H9 (cell line): ENCODE measurements at regions not wholly inside any gene's neighbourhood (a gene's known extent, or its start where the extent isn't known, plus 50 kb on each side); places are given as distances from the start of the nearest gene placed in this dataset.

Experiments used
- DNase-seq: peaks from one replicate; pipeline ENCODE4 v3.0.0-alpha.2; 2017
- H2AFZ ChIP-seq: one replicate; pipeline ENCODE4 v1.6.1; 2013; ENCODE audit warnings: mild to moderate bottlenecking, low read length, control low read depth, moderate library complexity
- H2AK5ac ChIP-seq: 2 replicates; pipeline ENCODE4 v1.6.1; 2013; ENCODE audit warnings: low read length, control low read depth, mixed read lengths; ENCODE audit not compliant: insufficient read length
- H2BK120ac ChIP-seq: one replicate; pipeline ENCODE4 v1.6.1; 2013; ENCODE audit warnings: low read depth, mild to moderate bottlenecking, low read length, control low read depth, inconsistent platforms; ENCODE audit not compliant: poor library complexity, severe bottlenecking
- H2BK12ac ChIP-seq: 2 replicates; pipeline ENCODE4 v1.6.1; 2013; ENCODE audit warnings: low read length, control low read depth, mixed read lengths, low read depth; ENCODE audit not compliant: insufficient read length
- H2BK15ac ChIP-seq: 2 replicates; pipeline ENCODE4 v1.6.1; 2013; ENCODE audit warnings: low read depth, low read length, control low read depth
- H2BK20ac ChIP-seq: one replicate; pipeline ENCODE4 v1.6.1; 2013; ENCODE audit warnings: low read depth, mild to moderate bottlenecking, low read length, control low read depth, inconsistent platforms; ENCODE audit not compliant: poor library complexity, severe bottlenecking
- H2BK5ac ChIP-seq: 2 replicates; pipeline ENCODE4 v1.6.1; 2013; ENCODE audit warnings: low read length, control low read depth, mixed read lengths; ENCODE audit not compliant: insufficient read length
- H3K14ac ChIP-seq: 2 replicates; pipeline ENCODE4 v1.6.1; 2013; ENCODE audit warnings: low read length, control low read depth; ENCODE audit not compliant: insufficient read depth
- H3K18ac ChIP-seq: 2 replicates; pipeline ENCODE4 v1.6.1; 2013; ENCODE audit warnings: low read depth, mild to moderate bottlenecking, mixed read lengths, low read length, control low read depth; ENCODE audit not compliant: insufficient read length
- H3K23ac ChIP-seq: 2 replicates; pipeline ENCODE4 v1.6.1; 2013; ENCODE audit warnings: low read length, control low read depth, mixed read lengths, low read depth; ENCODE audit not compliant: insufficient read length
- H3K23me2 ChIP-seq: 2 replicates; pipeline ENCODE4 v1.6.1; 2013; ENCODE audit warnings: low read depth, mild to moderate bottlenecking, mixed read lengths, low read length, control low read depth; ENCODE audit not compliant: insufficient read length, poor library complexity, severe bottlenecking
- H3K27ac ChIP-seq: 2 replicates; pipeline ENCODE4 v1.5.1; 2013; ENCODE audit warnings: low read length, control low read depth, mixed read lengths, low read depth; ENCODE audit not compliant: insufficient read length
- H3K27me3 ChIP-seq: 2 replicates; pipeline ENCODE4 v1.6.1; 2013; ENCODE audit warnings: low read length, control low read depth, inconsistent platforms; ENCODE audit not compliant: insufficient read depth
- H3K4ac ChIP-seq: 2 replicates; pipeline ENCODE4 v1.6.1; 2013; ENCODE audit warnings: low read depth, mild to moderate bottlenecking, control low read depth, inconsistent platforms, low read length, moderate library complexity
- H3K4me1 ChIP-seq: 2 replicates; pipeline ENCODE4 v1.6.1; 2013; ENCODE audit warnings: low read length, control low read depth, inconsistent platforms; ENCODE audit not compliant: insufficient read depth
- H3K4me2 ChIP-seq: 2 replicates; pipeline ENCODE4 v1.6.1; 2013; ENCODE audit warnings: low read length, control low read depth, mixed read lengths; ENCODE audit not compliant: insufficient read length, insufficient read depth
- H3K56ac ChIP-seq: 2 replicates; pipeline ENCODE4 v1.6.1; 2013; ENCODE audit warnings: low read depth, mild to moderate bottlenecking, mixed read lengths, low read length, control low read depth; ENCODE audit not compliant: insufficient read length
- H3K79me1 ChIP-seq: 2 replicates; pipeline ENCODE4 v1.6.1; 2013; ENCODE audit warnings: low read depth, mild to moderate bottlenecking, moderate library complexity, low read length, control low read depth, inconsistent platforms; ENCODE audit not compliant: insufficient read depth, poor library complexity, severe bottlenecking
- H3K79me2 ChIP-seq: 2 replicates; pipeline ENCODE4 v1.6.1; 2013; ENCODE audit warnings: low read length, control low read depth, inconsistent platforms; ENCODE audit not compliant: insufficient read depth
- H3K9ac ChIP-seq: 2 replicates; pipeline ENCODE4 v1.6.1; 2013; ENCODE audit warnings: low read length, control low read depth, mixed read lengths; ENCODE audit not compliant: insufficient read length; ENCODE audit errors: extremely low read depth
- H3K9me3 ChIP-seq: one replicate; pipeline ENCODE4 v1.6.1; 2013; ENCODE audit warnings: low read depth, low read length, inconsistent platforms; ENCODE audit not compliant: control insufficient read depth
- H3T11ph ChIP-seq: one replicate; pipeline ENCODE4 v1.6.1; 2013; ENCODE audit warnings: mild to moderate bottlenecking, low read length, control low read depth, inconsistent platforms
- H4K20me1 ChIP-seq: one replicate; pipeline ENCODE4 v1.6.1; 2013; ENCODE audit not compliant: control insufficient read depth, insufficient read length, insufficient read depth
- H4K5ac ChIP-seq: 2 replicates; pipeline ENCODE4 v1.6.1; 2013; ENCODE audit warnings: low read depth, mild to moderate bottlenecking, mixed read lengths, low read length, control low read depth; ENCODE audit not compliant: insufficient read length
- H4K8ac ChIP-seq: replicated peaks from 2 replicates; pipeline ENCODE4 v1.6.1; 2013; ENCODE audit warnings: low read length, control low read depth, mixed read lengths, low read depth; ENCODE audit not compliant: insufficient read length
- H4K91ac ChIP-seq: 2 replicates; pipeline ENCODE4 v1.6.1; 2013; ENCODE audit warnings: low read depth, mild to moderate bottlenecking, moderate library complexity, mixed read lengths, low read length, control low read depth; ENCODE audit not compliant: insufficient read length
- H3K27ac Mint-ChIP-seq, 3 experiments: 2 replicates in 2 of 3; 3 replicates in 1 of 3; pipeline ENCODE4 v1.8.0; 2020 to 2021; ENCODE audit warnings: mixed read lengths in 3 of 3, mild to moderate bottlenecking in 1 of 3, moderate library complexity in 1 of 3
- H3K27me3 Mint-ChIP-seq: 2 replicates; pipeline ENCODE4 v1.8.0; 2021; ENCODE audit warnings: low read depth, mild to moderate bottlenecking, moderate library complexity, mixed read lengths
- H3K36me3 Mint-ChIP-seq, 3 experiments: 2 replicates in 2 of 3; 3 replicates in 1 of 3; pipeline ENCODE4 v1.8.0; 2020 to 2021; ENCODE audit warnings: low read depth in 3 of 3, mixed read lengths in 3 of 3; ENCODE audit not compliant: insufficient read depth in 1 of 3
- H3K4me1 Mint-ChIP-seq, 2 experiments: 2 replicates each; pipeline ENCODE4 v1.8.0; 2020; ENCODE audit warnings: mixed read lengths in 2 of 2
- H3K4me3 Mint-ChIP-seq, 2 experiments: 2 replicates in 1 of 2; 3 replicates in 1 of 2; pipeline ENCODE4 v1.8.0; 2020 to 2021; ENCODE audit warnings: mild to moderate bottlenecking in 2 of 2, mixed read lengths in 2 of 2, moderate library complexity in 1 of 2
- H3K9me3 Mint-ChIP-seq, 2 experiments: 2 replicates in 1 of 2; 3 replicates in 1 of 2; pipeline ENCODE4 v1.8.0; 2020; ENCODE audit warnings: mild to moderate bottlenecking in 2 of 2, mixed read lengths in 2 of 2, moderate library complexity in 1 of 2
- WGBS: extraction: QIAGEN DNeasy Blood & Tissue Kit; methylation state at CpG from one replicate; pipeline ENCODE4 v1.1.7; 2013; ENCODE audit warnings: missing lambda C conversion rate, low lambda C conversion rate, mixed read lengths; ENCODE audit not compliant: insufficient read length; ENCODE audit errors: extremely low coverage; 5-methylcytosine and 5-hydroxymethylcytosine counted together
- TF ChIP-seq, protein P1 (sequence below): fragments of 200-600 bp; sonication (generic); conservative IDR thresholded peaks from 3 replicates; pipeline ENCODE4 v1.8.0; 2021; ENCODE audit warnings: antibody characterized with exemption, mild to moderate bottlenecking

DNA sequence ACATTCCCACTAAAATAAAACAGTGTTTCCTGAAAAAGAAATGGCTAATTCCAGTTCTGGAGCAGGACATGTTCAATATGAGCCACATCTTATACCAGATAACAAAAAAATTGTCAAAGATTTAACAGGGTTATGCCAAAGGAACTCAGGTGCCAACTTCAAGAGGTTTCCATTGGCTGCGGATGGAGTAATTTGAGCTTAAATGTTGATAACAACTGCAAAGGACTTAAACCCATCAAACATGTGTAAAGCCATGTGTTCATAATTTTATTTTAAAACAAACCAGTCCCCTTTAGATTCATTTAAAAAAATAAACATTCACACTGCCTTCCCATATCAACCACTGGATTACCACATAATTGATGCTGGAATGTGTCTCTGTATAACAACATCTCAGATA is 156.4 kb upstream of the PCDH18 start:
- Histone ChIP-seq H2BK5ac (no peak overlapping the region), H4K91ac (no peak overlapping the region), H3K14ac (no peak overlapping the region), H3K4me2 (no peak overlapping the region), H2BK120ac (no peak overlapping the region), H3K27ac (no peak overlapping the region), H3K56ac (no peak overlapping the region), H3K27me3 (no peaks in the 10 kb centered on the region), H3K4me1 (no peaks in the 10 kb centered on the region), H3K23me2 (no peaks in the 10 kb centered on the region), H3K9me3 (no peaks in the 10 kb centered on the region), H4K20me1 (no peaks in the 10 kb centered on the region), H3K4ac (no peak overlapping the region), H3K18ac (no peak overlapping the region), H3K79me2 (no peaks in the 10 kb centered on the region), H3K9ac (no peak overlapping the region), H3K79me1 (no peaks in the 10 kb centered on the region), H2BK15ac (no peak overlapping the region), H2AFZ (no peak overlapping the region), H2BK20ac (no peak overlapping the region), H2AK5ac (no peak overlapping the region), H3T11ph (no peak overlapping the region), H4K8ac (no peak overlapping the region), H2BK12ac (no peak overlapping the region), H3K23ac (no peak overlapping the region), H4K5ac (no peak overlapping the region)
- no CpG with 5 or more reads among the region's 1 CpG for WGBS
- H3K4me3 Mint-ChIP-seq: no peak overlapping the region
- TF ChIP-seq, protein P1, sequence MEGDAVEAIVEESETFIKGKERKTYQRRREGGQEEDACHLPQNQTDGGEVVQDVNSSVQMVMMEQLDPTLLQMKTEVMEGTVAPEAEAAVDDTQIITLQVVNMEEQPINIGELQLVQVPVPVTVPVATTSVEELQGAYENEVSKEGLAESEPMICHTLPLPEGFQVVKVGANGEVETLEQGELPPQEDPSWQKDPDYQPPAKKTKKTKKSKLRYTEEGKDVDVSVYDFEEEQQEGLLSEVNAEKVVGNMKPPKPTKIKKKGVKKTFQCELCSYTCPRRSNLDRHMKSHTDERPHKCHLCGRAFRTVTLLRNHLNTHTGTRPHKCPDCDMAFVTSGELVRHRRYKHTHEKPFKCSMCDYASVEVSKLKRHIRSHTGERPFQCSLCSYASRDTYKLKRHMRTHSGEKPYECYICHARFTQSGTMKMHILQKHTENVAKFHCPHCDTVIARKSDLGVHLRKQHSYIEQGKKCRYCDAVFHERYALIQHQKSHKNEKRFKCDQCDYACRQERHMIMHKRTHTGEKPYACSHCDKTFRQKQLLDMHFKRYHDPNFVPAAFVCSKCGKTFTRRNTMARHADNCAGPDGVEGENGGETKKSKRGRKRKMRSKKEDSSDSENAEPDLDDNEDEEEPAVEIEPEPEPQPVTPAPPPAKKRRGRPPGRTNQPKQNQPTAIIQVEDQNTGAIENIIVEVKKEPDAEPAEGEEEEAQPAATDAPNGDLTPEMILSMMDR: no peak
- DNase-seq: no peak
- H3K4me1 Mint-ChIP-seq: peaks cover 6 to 13% of the 10 kb centered on the region in 2 experiments; a peak in 3 of 4 replicates
- no peaks in the 10 kb centered on the region for H3K9me3 Mint-ChIP-seq
- no peaks in the 10 kb centered on the region for H3K36me3 Mint-ChIP-seq
- no peaks in the 10 kb centered on the region for H3K27me3 Mint-ChIP-seq
- H3K27ac Mint-ChIP-seq: no peak overlapping the region
